GM23248 (cell line): ENCODE measurements at regions not wholly inside any gene's neighbourhood (a gene's known extent, or its start where the extent isn't known, plus 50 kb on each side); places are given as distances from the start of the nearest gene placed in this dataset.

ENCODE experiments used
- EZH2 ChIP-seq: fragments of 200-600 bp; sonication (generic); IDR thresholded peaks from 2 replicates; pipeline ENCODE4 v1.6.1; 2018; ENCODE audit warnings: antibody characterized with exemption, mild to moderate bottlenecking; ENCODE audit not compliant: insufficient read depth, poor library complexity, severe bottlenecking
- EZH2phosphoT487 ChIP-seq: fragments of 200-600 bp; sonication (generic); IDR thresholded peaks from 2 replicates; pipeline ENCODE4 v1.6.1; 2018; ENCODE audit warnings: antibody characterized with exemption, moderate library complexity, mild to moderate bottlenecking, low read depth; ENCODE audit not compliant: insufficient read depth

DNA sequence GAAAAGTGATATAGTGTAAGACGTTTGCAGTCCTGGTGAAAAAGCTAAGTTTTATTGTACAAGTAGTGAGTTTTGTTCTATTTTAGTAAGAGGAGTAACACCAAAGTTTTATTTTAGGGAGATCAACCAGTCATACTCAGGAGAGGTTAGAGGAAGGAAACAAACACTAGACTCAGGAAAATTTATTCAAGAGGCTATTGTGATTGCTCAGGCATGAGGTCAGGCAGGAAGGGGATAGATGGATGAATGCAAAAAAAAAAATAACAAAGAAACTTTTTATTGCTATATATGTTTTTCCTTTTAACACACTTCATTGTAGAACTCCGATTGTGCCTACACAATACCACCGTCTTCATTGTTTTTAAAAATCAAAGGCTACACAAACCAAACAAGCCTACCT lies 189.0 kb downstream of the LYPLAL1 start:
- no peak for TF ChIP-seq EZH2
- no peak for TF ChIP-seq EZH2phosphoT487
